Neuronal stem cell (in vitro differentiated cells): ENCODE measurements at regions not wholly inside any gene's neighbourhood (a gene's known extent, or its start where the extent isn't known, plus 50 kb on each side); places are given as distances from the start of the nearest gene placed in this dataset.

Experiments used
- DNase-seq: peaks from one replicate; pipeline ENCODE4 v3.0.0-alpha.2; 2013; ENCODE audit warnings: low spot score
- H2AFZ ChIP-seq: one replicate; pipeline ENCODE4 v1.6.1; 2013; ENCODE audit warnings: mild to moderate bottlenecking, low read length, inconsistent platforms
- H2AK5ac ChIP-seq: 2 replicates; pipeline ENCODE4 v1.6.1; 2013; ENCODE audit warnings: low read depth, mild to moderate bottlenecking, inconsistent platforms, low read length, moderate library complexity, mixed read lengths
- H2BK120ac ChIP-seq: 2 replicates; pipeline ENCODE4 v1.6.1; 2013; ENCODE audit warnings: low read depth, mild to moderate bottlenecking, inconsistent platforms, low read length, moderate library complexity, mixed read lengths
- H2BK12ac ChIP-seq: one replicate; pipeline ENCODE4 v1.6.1; 2013; ENCODE audit warnings: low read length, inconsistent platforms
- H2BK15ac ChIP-seq: 2 replicates; pipeline ENCODE4 v1.6.1; 2013; ENCODE audit warnings: mild to moderate bottlenecking, low read length, inconsistent platforms, mixed read lengths
- H2BK5ac ChIP-seq: one replicate; pipeline ENCODE4 v1.6.1; 2013; ENCODE audit warnings: inconsistent platforms, mild to moderate bottlenecking, low read length, moderate library complexity
- H3K14ac ChIP-seq: one replicate; pipeline ENCODE4 v1.6.1; 2013; ENCODE audit warnings: low read length, inconsistent platforms
- H3K18ac ChIP-seq: 2 replicates; pipeline ENCODE4 v1.6.1; 2013; ENCODE audit warnings: low read length, inconsistent platforms
- H3K23ac ChIP-seq: 2 replicates; pipeline ENCODE4 v1.6.1; 2013; ENCODE audit warnings: low read depth, mild to moderate bottlenecking, mixed read lengths, low read length, inconsistent platforms; ENCODE audit not compliant: poor library complexity
- H3K27ac ChIP-seq: replicated peaks from 3 replicates; pipeline ENCODE4 v1.5.1; 2013; ENCODE audit warnings: low read length, inconsistent platforms
- H3K27me3 ChIP-seq, 3 experiments: 2 replicates each; pipeline ENCODE4 v1.6.1; 2013; ENCODE audit warnings: low read length in 3 of 3, mild to moderate bottlenecking in 2 of 3, inconsistent platforms in 1 of 3, low read depth in 1 of 3, mixed read lengths in 1 of 3, moderate library complexity in 1 of 3; ENCODE audit not compliant: control insufficient read depth in 3 of 3, insufficient read depth in 3 of 3
- H3K36me3 ChIP-seq, 2 donors: replicated peaks in 1 of 2; 2 replicates each; pipeline ENCODE4 v1.6.1; 2013; ENCODE audit warnings: low read length in 2 of 2; ENCODE audit not compliant: control insufficient read depth in 2 of 2, insufficient read depth in 2 of 2
- H3K4ac ChIP-seq: 2 replicates; pipeline ENCODE4 v1.6.1; 2013; ENCODE audit warnings: inconsistent platforms, mild to moderate bottlenecking, low read length, moderate library complexity
- H3K4me1 ChIP-seq, 2 donors: 1 replicate in 1 of 2; 2 replicates in 1 of 2; pipeline ENCODE4 v1.6.1; 2013; ENCODE audit warnings: low read length in 2 of 2, low read depth in 1 of 2; ENCODE audit not compliant: control insufficient read depth in 2 of 2, insufficient read depth in 1 of 2
- H3K4me2 ChIP-seq: one replicate; pipeline ENCODE4 v1.6.1; 2013; ENCODE audit warnings: mild to moderate bottlenecking, low read length, inconsistent platforms; ENCODE audit not compliant: insufficient read depth, poor library complexity, severe bottlenecking
- H3K4me3 ChIP-seq, 2 donors: 2 replicates each; pipeline ENCODE4 v1.5.1; 2013; ENCODE audit warnings: low read length in 2 of 2, mild to moderate bottlenecking in 2 of 2, inconsistent platforms in 1 of 2, moderate library complexity in 1 of 2
- H3K79me1 ChIP-seq: one replicate; pipeline ENCODE4 v1.6.1; 2013; ENCODE audit warnings: low read depth, mild to moderate bottlenecking, inconsistent platforms, low read length, moderate library complexity
- H3K9ac ChIP-seq: one replicate; pipeline ENCODE4 v1.6.1; 2013; ENCODE audit warnings: mild to moderate bottlenecking, low read depth, low read length, inconsistent platforms; ENCODE audit not compliant: poor library complexity
- H3K9me3 ChIP-seq, 2 donors: replicated peaks in 1 of 2; 2 replicates each; pipeline versions ENCODE3 to v1.6.1; 2013; ENCODE audit warnings: low read length in 2 of 2, mild to moderate bottlenecking in 2 of 2, inconsistent platforms in 1 of 2, low read depth in 1 of 2, mixed read lengths in 1 of 2, moderate library complexity in 1 of 2; ENCODE audit not compliant: control insufficient read depth in 2 of 2, insufficient read depth in 1 of 2
- H4K8ac ChIP-seq: one replicate; pipeline ENCODE4 v1.6.1; 2013; ENCODE audit warnings: low read depth, mild to moderate bottlenecking, inconsistent platforms, low read length, moderate library complexity
- H4K91ac ChIP-seq: one replicate; pipeline ENCODE4 v1.6.1; 2013; ENCODE audit warnings: low read length, low read depth, mild to moderate bottlenecking, inconsistent platforms; ENCODE audit not compliant: poor library complexity
- WGBS, 2 donors: extraction: QIAGEN DNeasy Blood & Tissue Kit; methylation state at CpG; one replicate each; pipeline ENCODE4 v1.1.7; 2013; ENCODE audit warnings: missing lambda C conversion rate in 2 of 2, mixed read lengths in 1 of 2; ENCODE audit not compliant: insufficient read length in 2 of 2, insufficient replicate concordance in 1 of 2; ENCODE audit errors: extremely low coverage in 2 of 2; 5-methylcytosine and 5-hydroxymethylcytosine counted together

- no peak overlapping the region for H2AFZ ChIP-seq
- H2BK15ac ChIP-seq = no peak overlapping the region
- no peak overlapping the region for H3K4me3 ChIP-seq
- no peak overlapping the region for H3K27ac ChIP-seq
- no peaks in the 10 kb centered on the region for H3K79me1 ChIP-seq
- H2BK120ac ChIP-seq = no peak overlapping the region
- H3K23ac ChIP-seq = no peak overlapping the region
- H3K36me3 ChIP-seq = no peaks in the 10 kb centered on the region
- H2BK12ac ChIP-seq = no peak overlapping the region
- H4K8ac ChIP-seq = no peak overlapping the region
- no peak overlapping the region for H3K14ac ChIP-seq
- WGBS, 2 donors = no CpG with 5 or more reads among the region's 3 CpGs
- no peak overlapping the region for H3K9ac ChIP-seq
- no peak for DNase-seq
- H3K4me2 ChIP-seq = no peak overlapping the region
- no peak overlapping the region for H2BK5ac ChIP-seq
- no peak overlapping the region for H4K91ac ChIP-seq
- H3K18ac ChIP-seq = no peak overlapping the region
- H3K4ac ChIP-seq = no peak overlapping the region
- H3K4me1 ChIP-seq = no peaks in the 10 kb centered on the region
- H3K9me3 ChIP-seq = no peaks in the 10 kb centered on the region
- H3K27me3 ChIP-seq = no peaks in the 10 kb centered on the region
- no peak overlapping the region for H2AK5ac ChIP-seq
These were observed 527.4 kb downstream of the NOVA1 start for GRCh38 chr14:26070443-26070842.

- WGBS, 2 donors = no CpG with 5 or more reads among the region's 3 CpGs
- H2AFZ ChIP-seq = peak overlapping the region; percentile 58
- no peak overlapping the region for H2BK120ac ChIP-seq
- no peak overlapping the region for H4K91ac ChIP-seq
- H3K14ac ChIP-seq = no peak overlapping the region
- H3K23ac ChIP-seq = no peak overlapping the region
- no peak for DNase-seq
- H3K27ac ChIP-seq = no peak overlapping the region
- H3K36me3 ChIP-seq = no peaks in the 10 kb centered on the region
- H2BK15ac ChIP-seq = no peak overlapping the region
- no peak overlapping the region for H3K4ac ChIP-seq
- H3K4me1 ChIP-seq = peaks cover 3 to 11% of the 10 kb centered on the region in 2 donors
- no peak overlapping the region for H3K4me2 ChIP-seq
- no peak overlapping the region for H3K18ac ChIP-seq
- no peak overlapping the region for H3K9ac ChIP-seq
- H3K4me3 ChIP-seq = no peak overlapping the region
- no peaks in the 10 kb centered on the region for H3K79me1 ChIP-seq
- H2BK5ac ChIP-seq = no peak overlapping the region
- H3K27me3 ChIP-seq = no peaks in the 10 kb centered on the region
- H2BK12ac ChIP-seq = no peak overlapping the region
- no peaks in the 10 kb centered on the region for H3K9me3 ChIP-seq
- H4K8ac ChIP-seq = no peak overlapping the region
- no peak overlapping the region for H2AK5ac ChIP-seq
These were observed 529.9 kb downstream of the NOVA1 start for GRCh38 chr14:26067786-26068459.

GRCh38 chr14:26067341-26067740 lies 530.5 kb downstream of the NOVA1 start:
- no peak overlapping the region for H2BK5ac ChIP-seq
- no peak overlapping the region for H2BK15ac ChIP-seq
- no peak overlapping the region for H3K27ac ChIP-seq
- no peak overlapping the region for H2AK5ac ChIP-seq
- no peak overlapping the region for H3K4me3 ChIP-seq
- H3K23ac ChIP-seq = no peak overlapping the region
- no peak for DNase-seq
- H3K14ac ChIP-seq = no peak overlapping the region
- H3K4me2 ChIP-seq = no peak overlapping the region
- no peak overlapping the region for H2BK120ac ChIP-seq
- no peak overlapping the region for H2BK12ac ChIP-seq
- no peaks in the 10 kb centered on the region for H3K27me3 ChIP-seq
- H3K4ac ChIP-seq = no peak overlapping the region
- no peak overlapping the region for H3K9ac ChIP-seq
- no peak overlapping the region for H3K18ac ChIP-seq
- peaks cover 3 to 11% of the 10 kb centered on the region in 2 donors for H3K4me1 ChIP-seq
- no peaks in the 10 kb centered on the region for H3K36me3 ChIP-seq
- no CpG with 5 or more reads among the region's 2 CpGs for WGBS, 2 donors
- H3K79me1 ChIP-seq = no peaks in the 10 kb centered on the region
- peak overlapping the region; percentile 58 for H2AFZ ChIP-seq
- H4K91ac ChIP-seq = no peak overlapping the region
- no peak overlapping the region for H4K8ac ChIP-seq
- H3K9me3 ChIP-seq = no peaks in the 10 kb centered on the region

- H3K27me3 ChIP-seq = no peaks in the 10 kb centered on the region
- no peak overlapping the region for H3K14ac ChIP-seq
- H3K23ac ChIP-seq = no peak overlapping the region
- no peak overlapping the region for H3K4me3 ChIP-seq
- H3K4me2 ChIP-seq = no peak overlapping the region
- no peak overlapping the region for H4K8ac ChIP-seq
- H3K18ac ChIP-seq = no peak overlapping the region
- no peak overlapping the region for H3K4ac ChIP-seq
- peaks cover 4 to 30% of the 10 kb centered on the region in 2 donors for H3K9me3 ChIP-seq
- H3K27ac ChIP-seq = no peak overlapping the region
- no peak overlapping the region for H2BK15ac ChIP-seq
- H3K36me3 ChIP-seq = no peaks in the 10 kb centered on the region
- no peak overlapping the region for H2BK12ac ChIP-seq
- no peak overlapping the region for H2BK5ac ChIP-seq
- peaks cover 2 to 7% of the 10 kb centered on the region in 2 donors for H3K4me1 ChIP-seq
- no peak for DNase-seq
- no CpG with 5 or more reads among the region's 6 CpGs for WGBS, 2 donors
- H3K79me1 ChIP-seq = no peaks in the 10 kb centered on the region
- no peak overlapping the region for H2AK5ac ChIP-seq
- no peak overlapping the region for H3K9ac ChIP-seq
- H2AFZ ChIP-seq = peak overlapping the region; percentile 54
- no peak overlapping the region for H2BK120ac ChIP-seq
- H4K91ac ChIP-seq = no peak overlapping the region
These were observed 541.7 kb downstream of the NOVA1 start for GRCh38 chr14:26056036-26056616.
